NCI-H345 treated with DMSO at 0.1 percent for 48 hours (cell line): ENCODE measurements at regions not wholly inside any gene's neighbourhood (a gene's known extent, or its start where the extent isn't known, plus 50 kb on each side); places are given as distances from the start of the nearest gene placed in this dataset.
"Not testable (repeated sequence)": the region's sequence is repeated elsewhere in the genome, so short reads cannot be mapped to it uniquely, and the experiment has no call there.

Experiments
- DNase-seq: peaks from one replicate; lab custom pipeline; 2025; ENCODE audit not compliant: unreplicated experiment; lab: John Stamatoyannopoulos, UW

GRCh38 chr13:99743094-99743493 is 228.5 kb downstream of the ZIC5 start:
- peak; percentile 47 for DNase-seq

- DNase-seq = no peak
These were observed 229.6 kb downstream of the ZIC5 start for GRCh38 chr13:99741960-99742359.

- no peak for DNase-seq
These were observed 231.2 kb downstream of the ZIC5 start for GRCh38 chr13:99740251-99740979.

GRCh38 chr13:99738626-99739025 is 232.9 kb downstream of the ZIC5 start:
- DNase-seq = no peak

GRCh38 chr13:99737481-99738245 is 233.9 kb downstream of the ZIC5 start:
- DNase-seq = no peak

GRCh38 chr13:99736541-99736940 is 235.0 kb downstream of the ZIC5 start:
- no peak for DNase-seq

- DNase-seq = no peak
These were observed 232.9 kb downstream of the TM9SF2 start for GRCh38 chr13:99734013-99734693.

GRCh38 chr13:99733346-99733745 is 232.1 kb downstream of the TM9SF2 start:
- no peak for DNase-seq

- no peak for DNase-seq
These were observed 230.5 kb downstream of the TM9SF2 start for GRCh38 chr13:99731747-99732146.

- DNase-seq = no peak
These were observed 229.1 kb downstream of the TM9SF2 start for GRCh38 chr13:99730403-99730802.

GRCh38 chr13:99729745-99730144 is 228.5 kb downstream of the TM9SF2 start:
- no peak for DNase-seq

- DNase-seq = not testable (repeated sequence)
These were observed 226.4 kb downstream of the TM9SF2 start for GRCh38 chr13:99727651-99728050.

- DNase-seq = no peak
These were observed 225.1 kb downstream of the TM9SF2 start for GRCh38 chr13:99726282-99726894.

- DNase-seq = no peak
These were observed 224.4 kb downstream of the TM9SF2 start for GRCh38 chr13:99725644-99726043.

GRCh38 chr13:99724633-99725517 is 223.6 kb downstream of the TM9SF2 start:
- DNase-seq = no peak

GRCh38 chr13:99723878-99724277 is 222.6 kb downstream of the TM9SF2 start:
- peak; percentile 58 for DNase-seq

- DNase-seq = no peak
These were observed 221.7 kb downstream of the TM9SF2 start for GRCh38 chr13:99722931-99723330.

GRCh38 chr13:99722338-99722818 is 221.1 kb downstream of the TM9SF2 start:
- DNase-seq = no peak

GRCh38 chr13:99721606-99722337 is 220.5 kb downstream of the TM9SF2 start:
- no peak for DNase-seq
